CD4-positive, alpha-beta T cell treated with Interferon gamma for 1 hour (primary cell): ENCODE measurements at regions not wholly inside any gene's neighbourhood (a gene's known extent, or its start where the extent isn't known, plus 50 kb on each side); places are given as distances from the start of the nearest gene placed in this dataset.
"Not testable (repeated sequence)": the region's sequence is repeated elsewhere in the genome, so short reads cannot be mapped to it uniquely, and the experiment has no call there.

Experiments
- DNase-seq: peaks from one replicate; pipeline ENCODE4 v3.0.0-alpha.2; 2020

GRCh38 chr12:119931402-119931801, 54.3 kb upstream of the CIT start:
- no peak for DNase-seq

DNA sequence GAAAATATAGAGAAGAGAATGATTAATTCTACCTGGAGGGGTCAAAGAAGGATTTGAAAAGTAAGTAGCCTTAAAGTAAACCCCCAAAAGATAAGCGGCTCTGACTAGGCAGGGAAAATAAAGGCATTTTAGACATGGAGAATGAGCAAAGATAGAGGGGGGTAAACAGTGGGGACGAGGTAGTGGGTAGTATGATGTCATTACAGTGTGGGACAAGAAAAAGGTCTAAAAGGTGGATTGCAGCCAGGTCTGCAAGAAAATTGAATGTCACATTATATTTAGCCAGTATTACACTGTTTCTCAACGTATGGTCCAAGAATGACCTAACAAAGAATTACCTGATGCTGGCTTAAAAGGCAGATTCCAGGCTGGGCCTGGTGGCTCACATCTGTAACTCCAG, 55.8 kb upstream of the CIT start:
- DNase-seq = no peak

DNA sequence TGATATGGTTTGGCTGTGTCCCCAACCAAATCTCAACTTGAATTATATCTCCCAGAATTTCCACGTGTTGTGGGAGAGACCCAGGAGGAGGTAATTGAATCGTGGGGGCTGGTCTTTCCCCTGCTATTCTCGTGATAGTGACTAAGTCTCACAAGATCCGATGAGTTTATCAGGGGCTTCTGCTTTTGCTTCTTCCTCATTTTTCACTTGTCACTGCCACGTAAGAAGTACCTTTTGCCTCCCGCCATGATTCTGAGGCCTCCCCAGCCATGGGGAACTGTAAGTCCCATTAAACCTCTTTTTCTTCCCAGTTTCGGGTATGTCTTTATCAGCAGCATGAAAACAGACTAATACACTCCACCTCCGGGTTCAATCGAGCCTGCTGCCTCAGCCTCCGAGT, 54.3 kb upstream of the BICDL1 start:
- DNase-seq = not testable (repeated sequence)

DNA sequence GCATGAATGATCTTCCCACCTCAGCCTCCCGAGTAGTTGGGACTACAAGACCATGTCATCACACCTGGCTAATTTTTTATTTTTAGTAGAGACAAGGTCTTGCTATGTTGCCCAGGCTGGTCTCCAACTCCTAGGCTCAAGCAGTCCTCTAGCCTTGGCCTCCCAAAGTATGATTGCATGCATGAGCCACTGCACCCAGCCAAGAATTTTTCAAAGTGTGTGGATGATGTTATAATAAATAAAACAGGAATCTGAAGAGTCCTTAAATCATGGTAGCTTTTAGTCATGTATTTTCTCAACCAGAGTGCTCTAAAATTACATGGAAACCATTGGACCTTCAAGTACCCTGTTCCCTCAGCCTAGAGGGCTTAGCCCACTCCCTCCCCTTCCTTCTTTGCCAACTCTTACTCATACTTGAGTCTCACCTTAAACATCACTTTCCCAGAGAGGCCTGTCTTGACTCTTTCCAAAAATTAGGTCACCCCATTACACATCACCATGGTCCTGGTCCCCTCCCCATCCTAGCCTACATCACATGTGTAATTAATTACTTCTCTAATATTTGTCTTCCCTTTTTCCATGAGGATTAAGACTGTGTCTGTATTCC, 52.2 kb upstream of the BICDL1 start:
- DNase-seq = no peak

- peak; percentile 41 for DNase-seq
Measured at GRCh38 chr12:119938049-119938667, 50.9 kb upstream of the BICDL1 start.
